Stimulated activated CD4-positive, alpha-beta T cell treated with anti-CD3 and anti-CD28 coated beads, Interleukin-12 subunit alpha, Interleukin-12 subunit beta, amount 100 ng/mL, for 24 hours (primary cell): ENCODE measurements at regions not wholly inside any gene's neighbourhood (a gene's known extent, or its start where the extent isn't known, plus 50 kb on each side); places are given as distances from the start of the nearest gene placed in this dataset.

Experiments
- DNase-seq, 2 experiments: peaks; one replicate each; pipeline ENCODE4 v3.0.0-alpha.2; 2020; ENCODE audit warnings: low read depth in 2 of 2

- DNase-seq: no peak
Measured at GRCh38 chr14:98445718-98446117, 826.3 kb downstream of the BCL11B start.

GRCh38 chr14:98446508-98446907 lies 825.5 kb downstream of the BCL11B start:
- no peak for DNase-seq

GRCh38 chr14:98456231-98456630 lies 815.8 kb downstream of the BCL11B start:
- DNase-seq: no peak

- no peak for DNase-seq
Measured at GRCh38 chr14:98458702-98459101, 813.3 kb downstream of the BCL11B start.

- DNase-seq: no peak
Measured at GRCh38 chr14:98462908-98463307, 809.1 kb downstream of the BCL11B start.

- no peak for DNase-seq
Measured at GRCh38 chr14:98466807-98467206, 805.2 kb downstream of the BCL11B start.

GRCh38 chr14:98470663-98471062 lies 801.3 kb downstream of the BCL11B start:
- DNase-seq: no peak

- DNase-seq: no peak
Measured at GRCh38 chr14:98474900-98475299, 797.1 kb downstream of the BCL11B start.

GRCh38 chr14:98477935-98478334 lies 794.1 kb downstream of the BCL11B start:
- DNase-seq: no peak

GRCh38 chr14:98489115-98489514 lies 782.9 kb downstream of the BCL11B start:
- no peak for DNase-seq

- no peak for DNase-seq
Measured at GRCh38 chr14:98494582-98494981, 777.4 kb downstream of the BCL11B start.

GRCh38 chr14:98498019-98498885 lies 773.7 kb downstream of the BCL11B start:
- DNase-seq: no peak

GRCh38 chr14:98501335-98501734 lies 770.7 kb downstream of the BCL11B start:
- DNase-seq: no peak

GRCh38 chr14:98501836-98502235 lies 770.2 kb downstream of the BCL11B start:
- no peak for DNase-seq

- no peak for DNase-seq
Measured at GRCh38 chr14:98503086-98503815, 768.7 kb downstream of the BCL11B start.

- no peak for DNase-seq
Measured at GRCh38 chr14:98507264-98507663, 764.7 kb downstream of the BCL11B start.

GRCh38 chr14:98510392-98510791 lies 761.6 kb downstream of the BCL11B start:
- DNase-seq: no peak

GRCh38 chr14:98512501-98513251 lies 759.3 kb downstream of the BCL11B start:
- no peak for DNase-seq

- DNase-seq: no peak
Measured at GRCh38 chr14:98513558-98513957, 758.4 kb downstream of the BCL11B start.

GRCh38 chr14:98514016-98514415 lies 758.0 kb downstream of the BCL11B start:
- DNase-seq: no peak

GRCh38 chr14:98536256-98536655 lies 735.7 kb downstream of the BCL11B start:
- no peak for DNase-seq

GRCh38 chr14:98542316-98542715 lies 729.7 kb downstream of the BCL11B start:
- no peak for DNase-seq
